HepG2 (cell line): ENCODE measurements at regions not wholly inside any gene's neighbourhood (a gene's known extent, or its start where the extent isn't known, plus 50 kb on each side); places are given as distances from the start of the nearest gene placed in this dataset.
"Not testable (repeated sequence)": the region's sequence is repeated elsewhere in the genome, so short reads cannot be mapped to it uniquely, and the experiment has no call there.

ENCODE experiments used
- ATAC-seq: fragments of 200-7000 bp; cut with Tn5 transposase; 3 replicates; pipeline ENCODE4 v1.9.1; 2020; ENCODE audit warnings: mild to moderate bottlenecking, moderate library complexity
- BruUV-seq: library from RNA; stranded (reverse); fragments of 400-500 nt; replicated peaks from 2 replicates; lab custom pipeline; 2021; lab: Mats Ljungman, UMichigan
- CTCF ChIA-PET: fragments of 300-600 bp; formaldehyde crosslinking; extraction: SDS; loops from one replicate; lab custom pipeline; 2021; ENCODE audit warnings: low total read pairs, inconsistent platforms, low intra/inter-chr PET ratio; lab: Yijun Ruan, JAX
- POLR2A ChIA-PET: fragments of 350-600 bp; sonication (Branson Sonifier 250); formaldehyde crosslinking; loops from one replicate; lab custom pipeline; 2020; ENCODE audit warnings: antibody characterized with exemption, inconsistent platforms; lab: Yijun Ruan, JAX
- DNase-seq: peaks from one replicate; pipeline ENCODE4 v3.0.0-alpha.2; 2015; ENCODE audit warnings: low spot score
- FAIRE-seq: peaks from 3 replicates; lab custom pipeline; 2011; peaks lifted over from hg19 to GRCh38; lab: Jason Lieb, UNC
- H2AFZ ChIP-seq: one replicate; pipeline ENCODE4 v1.6.1; 2011; ENCODE audit warnings: low read length, inconsistent platforms
- H3K27ac ChIP-seq: fragments of 300-600 bp; 3 replicates; pipeline ENCODE4 v1.8.0; 2011; ENCODE audit warnings: mixed run types, mild to moderate bottlenecking, mixed read lengths, low read length, inconsistent platforms; ENCODE audit not compliant: insufficient read depth; ENCODE audit errors: extremely low read length
- H3K27me3 ChIP-seq, 2 experiments: fragments of 200-600 bp in 1 of 2; 2 replicates in 1 of 2; 3 replicates in 1 of 2; pipeline versions ENCODE4 v1.6.0 to v1.8.0; 2011; ENCODE audit warnings: low read length in 2 of 2, mild to moderate bottlenecking in 2 of 2, moderate library complexity in 2 of 2, inconsistent platforms in 1 of 2; ENCODE audit not compliant: insufficient read depth in 2 of 2, control insufficient read depth in 1 of 2
- H3K36me3 ChIP-seq, 2 experiments: fragments of 200-600 bp in 1 of 2; replicated peaks in 1 of 2; 2 replicates in 1 of 2; 3 replicates in 1 of 2; pipeline versions ENCODE4 v1.5.1 to v1.8.0; 2011; ENCODE audit warnings: low read length in 2 of 2, inconsistent platforms in 1 of 2; ENCODE audit not compliant: insufficient read depth in 2 of 2, control insufficient read depth in 1 of 2
- H3K4me1 ChIP-seq: 2 replicates; pipeline ENCODE4 v1.5.1; 2012; ENCODE audit warnings: low read length, inconsistent platforms; ENCODE audit not compliant: insufficient read depth
- H3K4me2 ChIP-seq: 2 replicates; pipeline ENCODE4 v1.6.0; 2011; ENCODE audit warnings: low read depth, low read length, inconsistent platforms
- H3K4me3 ChIP-seq, 3 experiments: fragments of 200-600 bp in 1 of 3; sonication (generic), shearing (Covaris generic) in 1 of 3; replicated peaks in 1 of 3; 2 replicates each; pipeline ENCODE4 v1.5.1; 2011 to 2016; ENCODE audit warnings: low read length in 3 of 3, inconsistent platforms in 2 of 3, low read depth in 2 of 3, mild to moderate bottlenecking in 2 of 3, control low read depth in 1 of 3, mixed read lengths in 1 of 3; ENCODE audit not compliant: insufficient read depth in 1 of 3
- H3K79me2 ChIP-seq: one replicate; pipeline ENCODE4 v1.6.1; 2011; ENCODE audit warnings: low read length, inconsistent platforms; ENCODE audit not compliant: insufficient read depth
- H3K9ac ChIP-seq: 2 replicates; pipeline ENCODE4 v1.6.0; 2011; ENCODE audit warnings: mild to moderate bottlenecking, low read depth, low read length, inconsistent platforms; ENCODE audit not compliant: insufficient read depth
- H3K9me3 ChIP-seq: 2 replicates; pipeline ENCODE4 v1.5.1; 2012; ENCODE audit warnings: mild to moderate bottlenecking, low read length
- H4K20me1 ChIP-seq: 2 replicates; pipeline ENCODE4 v1.6.0; 2011; ENCODE audit warnings: inconsistent platforms, mild to moderate bottlenecking, low read length, moderate library complexity; ENCODE audit not compliant: insufficient read depth
- ARNT2 ChIP-seq: sonication (generic); formaldehyde crosslinking; IDR thresholded peaks from 2 replicates; pipeline ENCODE4 v1.8.0; 2022; ENCODE audit warnings: mild to moderate bottlenecking, low read depth, missing genetic modification reagents, moderate library complexity
- CEBPG ChIP-seq: IDR thresholded peaks from 2 replicates; pipeline ENCODE4 v1.6.1; 2016
- CENPBD1 ChIP-seq: sonication (generic); formaldehyde crosslinking; IDR thresholded peaks from 2 replicates; pipeline ENCODE4 v1.8.0; 2022; ENCODE audit warnings: missing genetic modification reagents, low read depth, mild to moderate bottlenecking, borderline replicate concordance
- HIVEP1 ChIP-seq: sonication (generic); formaldehyde crosslinking; IDR thresholded peaks from 2 replicates; pipeline ENCODE4 v1.4.0; 2020; ENCODE audit warnings: mild to moderate bottlenecking, missing genetic modification reagents
- MED1 ChIP-seq: sonication (generic); formaldehyde crosslinking; IDR thresholded peaks from 2 replicates; pipeline ENCODE4 v1.4.0; 2020; ENCODE audit warnings: missing genetic modification reagents
- SMARCE1 ChIP-seq: fragments of 450-650 bp; IDR thresholded peaks from 2 replicates; pipeline ENCODE4 v1.6.1; 2017; ENCODE audit warnings: borderline replicate concordance
- TFDP1 ChIP-seq: IDR thresholded peaks from 2 replicates; pipeline ENCODE4 v1.6.1; 2016; ENCODE audit warnings: missing compliant biosample characterization, missing genetic modification reagents, borderline replicate concordance
- TOPORS ChIP-seq: sonication (generic); formaldehyde crosslinking; IDR thresholded peaks from 2 replicates; pipeline ENCODE4 v1.8.0; 2023; ENCODE audit warnings: mild to moderate bottlenecking, missing genetic modification reagents
- XBP1 ChIP-seq: sonication (generic); formaldehyde crosslinking; IDR thresholded peaks from 2 replicates; pipeline ENCODE4 v1.5.0; 2020; ENCODE audit warnings: missing genetic modification reagents
- ZBTB2 ChIP-seq: sonication (generic); formaldehyde crosslinking; IDR thresholded peaks from 2 replicates; pipeline ENCODE4 v1.8.0; 2022; ENCODE audit warnings: low read depth, missing genetic modification reagents
- ZIK1 ChIP-seq: sonication (generic); formaldehyde crosslinking; IDR thresholded peaks from 2 replicates; pipeline ENCODE4 v1.5.0; 2020; ENCODE audit warnings: mild to moderate bottlenecking, low read depth, missing genetic modification reagents, borderline replicate concordance
- ZNF432 ChIP-seq: sonication (generic); formaldehyde crosslinking; IDR thresholded peaks from 2 replicates; pipeline ENCODE4 v1.5.0; 2020; ENCODE audit warnings: missing genetic modification reagents, mild to moderate bottlenecking, borderline replicate concordance
- ZNF441 ChIP-seq: sonication (generic); formaldehyde crosslinking; IDR thresholded peaks from 2 replicates; pipeline ENCODE4 v1.7.0; 2021; ENCODE audit warnings: missing genetic modification reagents, borderline replicate concordance
- ZNF557 ChIP-seq: sonication (generic); formaldehyde crosslinking; IDR thresholded peaks from 2 replicates; pipeline ENCODE4 v1.4.0; 2020; ENCODE audit warnings: missing genetic modification reagents
- ZNF558 ChIP-seq: sonication (generic); formaldehyde crosslinking; IDR thresholded peaks from 2 replicates; pipeline ENCODE4 v1.9.0; 2022; ENCODE audit warnings: mild to moderate bottlenecking, missing genetic modification reagents, borderline replicate concordance
- ZNF777 ChIP-seq: sonication (generic); formaldehyde crosslinking; IDR thresholded peaks from 2 replicates; pipeline ENCODE4 v1.4.0; 2020; ENCODE audit warnings: missing genetic modification reagents
- ZNF878 ChIP-seq: sonication (generic); formaldehyde crosslinking; IDR thresholded peaks from 2 replicates; pipeline ENCODE4 v1.8.1; 2023; ENCODE audit warnings: mild to moderate bottlenecking, missing genetic modification reagents, moderate library complexity
- WGBS: methylation state at CpG from one replicate; pipeline ENCODE4 v1.1.6; 2017; ENCODE audit warnings: low lambda C conversion rate; 5-methylcytosine and 5-hydroxymethylcytosine counted together
- in situ Hi-C: cut with HindIII; loops from 2 replicates; pipeline ENCODE4 v1.10.0; 2017; ENCODE audit warnings: low pct_unique_long_range_greater_than_20kb; ENCODE audit not compliant: extremely low pct_ligation_motif_present
- intact Hi-C: fragments of 100-400 bp; cut with micrococcal nuclease; formaldehyde crosslinking; loops from one replicate; pipeline ENCODE4 v1.10.0; 2022; ENCODE audit not compliant: unreplicated experiment

GRCh38 chr4:162851241-162851758 is 315.4 kb downstream of the NAF1 start:
- H3K4me3 ChIP-seq, H3K36me3 ChIP-seq, H3K4me2 ChIP-seq, in situ Hi-C loops, H3K4me1 ChIP-seq, BruUV-seq, intact Hi-C loops, H3K9ac ChIP-seq, ATAC-seq, DNase-seq, H4K20me1 ChIP-seq, POLR2A ChIA-PET, H3K9me3 ChIP-seq, FAIRE-seq, H3K27ac ChIP-seq, CTCF ChIA-PET, H2AFZ ChIP-seq, H3K79me2 ChIP-seq, H3K27me3 ChIP-seq: not testable (repeated sequence)
- whole genome bisulfite sequencing = 23% methylated on average over 6 of the region's 6 CpGs

- H3K9me3 ChIP-seq = no peaks in the 10 kb centered on the region
- FAIRE-seq (no peak), ATAC-seq (no peak), DNase-seq (no peak)
- H2AFZ ChIP-seq = no peak overlapping the region
- H3K79me2 ChIP-seq = no peaks in the 10 kb centered on the region
- H3K9ac ChIP-seq = no peak overlapping the region
- H3K4me1 ChIP-seq = no peaks in the 10 kb centered on the region
- no peak overlapping the region for H3K4me3 ChIP-seq
- in situ Hi-C loops = no loop called here
- CTCF ChIA-PET = no interaction called here
- H4K20me1 ChIP-seq = no peaks in the 10 kb centered on the region
- no peak overlapping the region for H3K27ac ChIP-seq
- POLR2A ChIA-PET = no interaction called here
- no peak overlapping the region for H3K4me2 ChIP-seq
- no peaks in the 10 kb centered on the region for H3K36me3 ChIP-seq
- intact Hi-C loops = no loop called here
- H3K27me3 ChIP-seq = no peaks in the 10 kb centered on the region
- no TSS peak for BruUV-seq
- TF ChIP-seq ZIK1 (CRISPR knock-in tag) (no peak), CEBPG (CRISPR knock-in tag) (no peak), SMARCE1 (no peak), ZNF878 (no peak), HIVEP1 (CRISPR knock-in tag) (no peak), ZBTB2 (CRISPR knock-in tag) (no peak), ZNF432 (CRISPR knock-in tag) (no peak), TOPORS (CRISPR knock-in tag) (no peak), ZNF777 (CRISPR knock-in tag) (no peak), ZNF558 (CRISPR knock-in tag) (no peak), XBP1 (no peak), ZNF557 (CRISPR knock-in tag) (no peak), ARNT2 (CRISPR knock-in tag) (no peak), TFDP1 (CRISPR knock-in tag) (no peak), CENPBD1 (no peak), ZNF441 (CRISPR knock-in tag) (no peak), MED1 (CRISPR knock-in tag) (no peak)
These were observed 316.8 kb downstream of the NAF1 start for GRCh38 chr4:162849937-162850336.
